ENCODE measurements at regions not wholly inside any gene's neighbourhood (a gene's known extent, or its start where the extent isn't known, plus 50 kb on each side); places are given as distances from the start of the nearest gene placed in this dataset.

DNA sequence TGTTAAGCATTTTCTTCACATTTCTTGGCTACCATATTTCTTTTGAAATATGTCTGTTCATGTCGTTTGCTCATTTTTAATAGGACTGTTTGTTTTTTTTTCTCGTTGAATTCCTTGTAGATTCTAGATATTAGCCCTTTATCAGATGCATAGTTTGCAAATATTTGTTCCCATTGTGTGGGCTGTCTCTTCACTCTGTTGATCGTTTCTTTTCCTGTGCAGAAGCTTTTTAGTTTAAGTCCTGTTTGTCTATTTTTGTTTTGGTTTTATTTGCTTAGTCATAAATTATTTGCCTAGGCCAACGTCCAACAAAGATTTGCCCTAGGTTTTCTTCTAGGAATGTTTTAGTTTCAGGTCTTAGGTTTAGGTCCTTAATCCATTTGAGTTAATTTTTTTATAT lies 1494.7 kb downstream of the SUCLG1 start:
- TF ChIP-seq, protein P1, sequence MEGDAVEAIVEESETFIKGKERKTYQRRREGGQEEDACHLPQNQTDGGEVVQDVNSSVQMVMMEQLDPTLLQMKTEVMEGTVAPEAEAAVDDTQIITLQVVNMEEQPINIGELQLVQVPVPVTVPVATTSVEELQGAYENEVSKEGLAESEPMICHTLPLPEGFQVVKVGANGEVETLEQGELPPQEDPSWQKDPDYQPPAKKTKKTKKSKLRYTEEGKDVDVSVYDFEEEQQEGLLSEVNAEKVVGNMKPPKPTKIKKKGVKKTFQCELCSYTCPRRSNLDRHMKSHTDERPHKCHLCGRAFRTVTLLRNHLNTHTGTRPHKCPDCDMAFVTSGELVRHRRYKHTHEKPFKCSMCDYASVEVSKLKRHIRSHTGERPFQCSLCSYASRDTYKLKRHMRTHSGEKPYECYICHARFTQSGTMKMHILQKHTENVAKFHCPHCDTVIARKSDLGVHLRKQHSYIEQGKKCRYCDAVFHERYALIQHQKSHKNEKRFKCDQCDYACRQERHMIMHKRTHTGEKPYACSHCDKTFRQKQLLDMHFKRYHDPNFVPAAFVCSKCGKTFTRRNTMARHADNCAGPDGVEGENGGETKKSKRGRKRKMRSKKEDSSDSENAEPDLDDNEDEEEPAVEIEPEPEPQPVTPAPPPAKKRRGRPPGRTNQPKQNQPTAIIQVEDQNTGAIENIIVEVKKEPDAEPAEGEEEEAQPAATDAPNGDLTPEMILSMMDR (IDR thresholded peaks at IDR 0.05 in 2 of 3, conservative IDR thresholded peaks at IDR 0.05 in 1 of 3; ENCODE audit: control insufficient read depth in 2 of 3, extremely low read depth in 1 of 3, insufficient read depth in 1 of 3, low read depth in 3 of 3, low read length in 3 of 3) = no peak
- TF ChIP-seq POLR2AphosphoS5 (IDR thresholded peaks at IDR 0.05; ENCODE audit: low read length) = no peak
- TF ChIP-seq REST (IDR thresholded peaks at IDR 0.05; ENCODE audit: low read depth, low read length) = no peak
- no peak for TF ChIP-seq POLR2A (IDR thresholded peaks at IDR 0.05; ENCODE audit: low read depth, low read length)
- TF ChIP-seq JUND (IDR thresholded peaks at IDR 0.05; ENCODE audit: low read depth, low read length) = no peak
